HepG2 (cell line): ENCODE measurements at regions not wholly inside any gene's neighbourhood (a gene's known extent, or its start where the extent isn't known, plus 50 kb on each side); places are given as distances from the start of the nearest gene placed in this dataset.
A peak's percentile ranks its signal among the peaks of the same experiment; 100 is the strongest.

Experiments
- ARHGAP35 ChIP-seq: sonication (generic); formaldehyde crosslinking; IDR thresholded peaks from 2 replicates; pipeline ENCODE4 v1.9.0; 2022; ENCODE audit warnings: mild to moderate bottlenecking, inconsistent platforms, moderate library complexity, missing genetic modification reagents, borderline replicate concordance
- ARNT ChIP-seq: fragments of 450-650 bp; IDR thresholded peaks from 2 replicates; pipeline ENCODE4 v1.6.1; 2017
- ASH2L ChIP-seq: fragments of 300-600, 200-600 bp; sonication (generic); IDR thresholded peaks from 2 replicates; pipeline ENCODE4 v1.7.0; 2017; ENCODE audit warnings: low read depth, mild to moderate bottlenecking, moderate library complexity, mixed read lengths, low read length; ENCODE audit not compliant: insufficient read length
- GATAD2A ChIP-seq: IDR thresholded peaks from 2 replicates; pipeline ENCODE4 v1.6.1; 2016
- ONECUT2 ChIP-seq: sonication (generic); formaldehyde crosslinking; IDR thresholded peaks from 2 replicates; pipeline ENCODE4 v1.4.0; 2020; ENCODE audit warnings: missing genetic modification reagents
- RCOR2 ChIP-seq: IDR thresholded peaks from 2 replicates; pipeline ENCODE4 v1.6.1; 2016; ENCODE audit warnings: missing biosample characterization, missing genetic modification reagents
- ZBTB20 ChIP-seq: sonication (generic); formaldehyde crosslinking; IDR thresholded peaks from 2 replicates; pipeline ENCODE4 v1.8.1; 2023; ENCODE audit warnings: missing genetic modification reagents, low read depth, mild to moderate bottlenecking, borderline replicate concordance
- ZBTB38 ChIP-seq: sonication (generic); formaldehyde crosslinking; IDR thresholded peaks from 2 replicates; pipeline ENCODE4 v1.5.1; 2020; ENCODE audit warnings: mild to moderate bottlenecking, missing genetic modification reagents
- TF ChIP-seq, protein P1 (sequence below): sonication (generic); formaldehyde crosslinking; IDR thresholded peaks from 2 replicates; pipeline ENCODE4 v1.5.0; 2020; ENCODE audit warnings: missing genetic modification reagents
- TF ChIP-seq, protein P2 (sequence below): sonication (generic); formaldehyde crosslinking; IDR thresholded peaks from 2 replicates; pipeline ENCODE4 v1.5.1; 2020; ENCODE audit warnings: mild to moderate bottlenecking, missing genetic modification reagents, borderline replicate concordance
- TF ChIP-seq, protein P3 (sequence below): sonication (generic); formaldehyde crosslinking; IDR thresholded peaks from 2 replicates; pipeline ENCODE4 v1.8.0; 2022; ENCODE audit warnings: missing genetic modification reagents, mild to moderate bottlenecking, moderate library complexity, borderline replicate concordance
- TF ChIP-seq, protein P4 (sequence below): sonication (generic); formaldehyde crosslinking; IDR thresholded peaks from 2 replicates; pipeline ENCODE4 v1.5.0; 2020; ENCODE audit warnings: mild to moderate bottlenecking, missing genetic modification reagents, moderate library complexity
- TF ChIP-seq, protein P5 (sequence below): sonication (generic); formaldehyde crosslinking; IDR thresholded peaks from 2 replicates; pipeline ENCODE4 v1.4.0; 2020; ENCODE audit warnings: missing genetic modification reagents, borderline replicate concordance
- TF ChIP-seq, protein P6 (sequence below): sonication (generic); formaldehyde crosslinking; IDR thresholded peaks from 2 replicates; pipeline ENCODE4 v1.4.0; 2020; ENCODE audit warnings: missing genetic modification reagents
- TF ChIP-seq, protein P7 (sequence below): sonication (generic); formaldehyde crosslinking; IDR thresholded peaks from 2 replicates; pipeline ENCODE4 v1.8.1; 2023; ENCODE audit warnings: mild to moderate bottlenecking, moderate library complexity, missing genetic modification reagents

DNA sequence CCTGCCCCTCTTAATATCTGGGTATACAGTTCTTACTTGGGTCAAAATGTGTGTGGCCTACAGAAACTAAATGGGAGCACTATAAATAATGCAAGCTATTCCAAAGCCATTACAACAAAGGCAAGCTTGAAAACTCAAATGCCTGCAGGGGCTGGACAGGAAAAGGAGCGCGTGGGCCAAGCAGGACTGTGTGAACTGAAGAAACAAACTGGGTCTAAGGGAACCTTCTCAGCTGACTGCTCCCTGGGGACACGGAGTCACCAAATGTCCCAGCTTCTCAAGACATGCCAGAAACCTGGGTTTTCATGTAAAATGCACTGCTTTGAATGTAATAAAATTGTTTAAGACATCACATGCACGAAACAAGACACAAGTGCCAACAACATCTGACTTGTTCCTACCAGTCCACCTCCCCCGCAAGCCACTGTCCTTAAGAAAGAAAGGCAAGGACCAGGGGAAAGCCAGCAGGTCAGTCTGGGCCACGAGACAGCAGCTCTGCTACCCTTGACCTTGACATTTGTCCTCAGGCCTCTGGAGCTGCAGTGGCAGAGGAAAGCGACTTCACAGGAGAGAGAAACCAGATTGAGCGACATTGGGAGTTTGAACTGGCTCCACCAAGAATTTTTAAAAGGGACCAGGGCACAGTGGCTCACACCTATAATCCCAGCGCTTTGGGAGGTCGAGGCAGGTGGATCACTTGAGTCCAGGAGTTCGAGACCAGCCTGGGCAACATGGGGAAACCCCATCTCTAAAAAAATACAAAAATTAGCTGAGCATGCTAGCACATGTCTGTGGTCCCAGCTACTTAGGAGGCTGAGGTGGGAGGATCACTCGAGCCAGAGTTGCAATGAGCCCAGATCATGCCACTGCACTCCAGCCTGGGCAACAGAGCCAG lies 89.7 kb upstream of the SH3BP4 start (continued):
- TF ChIP-seq, protein P1, sequence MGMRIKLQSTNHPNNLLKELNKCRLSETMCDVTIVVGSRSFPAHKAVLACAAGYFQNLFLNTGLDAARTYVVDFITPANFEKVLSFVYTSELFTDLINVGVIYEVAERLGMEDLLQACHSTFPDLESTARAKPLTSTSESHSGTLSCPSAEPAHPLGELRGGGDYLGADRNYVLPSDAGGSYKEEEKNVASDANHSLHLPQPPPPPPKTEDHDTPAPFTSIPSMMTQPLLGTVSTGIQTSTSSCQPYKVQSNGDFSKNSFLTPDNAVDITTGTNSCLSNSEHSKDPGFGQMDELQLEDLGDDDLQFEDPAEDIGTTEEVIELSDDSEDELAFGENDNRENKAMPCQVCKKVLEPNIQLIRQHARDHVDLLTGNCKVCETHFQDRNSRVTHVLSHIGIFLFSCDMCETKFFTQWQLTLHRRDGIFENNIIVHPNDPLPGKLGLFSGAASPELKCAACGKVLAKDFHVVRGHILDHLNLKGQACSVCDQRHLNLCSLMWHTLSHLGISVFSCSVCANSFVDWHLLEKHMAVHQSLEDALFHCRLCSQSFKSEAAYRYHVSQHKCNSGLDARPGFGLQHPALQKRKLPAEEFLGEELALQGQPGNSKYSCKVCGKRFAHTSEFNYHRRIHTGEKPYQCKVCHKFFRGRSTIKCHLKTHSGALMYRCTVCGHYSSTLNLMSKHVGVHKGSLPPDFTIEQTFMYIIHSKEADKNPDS (CRISPR knock-in tag) = no peak
- TF ChIP-seq ZBTB38 (CRISPR knock-in tag) = peak; percentile 77
- TF ChIP-seq, protein P2, sequence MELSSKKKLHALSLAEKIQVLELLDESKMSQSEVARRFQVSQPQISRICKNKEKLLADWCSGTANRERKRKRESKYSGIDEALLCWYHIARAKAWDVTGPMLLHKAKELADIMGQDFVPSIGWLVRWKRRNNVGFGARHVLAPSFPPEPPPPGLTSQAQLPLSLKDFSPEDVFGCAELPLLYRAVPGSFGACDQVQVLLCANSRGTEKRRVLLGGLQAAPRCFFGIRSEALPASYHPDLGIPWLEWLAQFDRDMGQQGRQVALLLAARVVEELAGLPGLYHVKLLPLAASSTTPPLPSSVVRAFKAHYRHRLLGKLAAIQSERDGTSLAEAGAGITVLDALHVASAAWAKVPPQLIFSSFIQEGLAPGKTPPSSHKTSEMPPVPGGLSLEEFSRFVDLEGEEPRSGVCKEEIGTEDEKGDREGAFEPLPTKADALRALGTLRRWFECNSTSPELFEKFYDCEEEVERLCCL (CRISPR knock-in tag) = 0 out of 2 replicates have a peak, but pooled peaks have one; percentile 20
- TF ChIP-seq, protein P3, sequence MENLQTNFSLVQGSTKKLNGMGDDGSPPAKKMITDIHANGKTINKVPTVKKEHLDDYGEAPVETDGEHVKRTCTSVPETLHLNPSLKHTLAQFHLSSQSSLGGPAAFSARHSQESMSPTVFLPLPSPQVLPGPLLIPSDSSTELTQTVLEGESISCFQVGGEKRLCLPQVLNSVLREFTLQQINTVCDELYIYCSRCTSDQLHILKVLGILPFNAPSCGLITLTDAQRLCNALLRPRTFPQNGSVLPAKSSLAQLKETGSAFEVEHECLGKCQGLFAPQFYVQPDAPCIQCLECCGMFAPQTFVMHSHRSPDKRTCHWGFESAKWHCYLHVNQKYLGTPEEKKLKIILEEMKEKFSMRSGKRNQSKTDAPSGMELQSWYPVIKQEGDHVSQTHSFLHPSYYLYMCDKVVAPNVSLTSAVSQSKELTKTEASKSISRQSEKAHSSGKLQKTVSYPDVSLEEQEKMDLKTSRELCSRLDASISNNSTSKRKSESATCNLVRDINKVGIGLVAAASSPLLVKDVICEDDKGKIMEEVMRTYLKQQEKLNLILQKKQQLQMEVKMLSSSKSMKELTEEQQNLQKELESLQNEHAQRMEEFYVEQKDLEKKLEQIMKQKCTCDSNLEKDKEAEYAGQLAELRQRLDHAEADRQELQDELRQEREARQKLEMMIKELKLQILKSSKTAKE = no peak
- TF ChIP-seq ARHGAP35 (CRISPR knock-in tag) = no peak
- TF ChIP-seq, protein P4, sequence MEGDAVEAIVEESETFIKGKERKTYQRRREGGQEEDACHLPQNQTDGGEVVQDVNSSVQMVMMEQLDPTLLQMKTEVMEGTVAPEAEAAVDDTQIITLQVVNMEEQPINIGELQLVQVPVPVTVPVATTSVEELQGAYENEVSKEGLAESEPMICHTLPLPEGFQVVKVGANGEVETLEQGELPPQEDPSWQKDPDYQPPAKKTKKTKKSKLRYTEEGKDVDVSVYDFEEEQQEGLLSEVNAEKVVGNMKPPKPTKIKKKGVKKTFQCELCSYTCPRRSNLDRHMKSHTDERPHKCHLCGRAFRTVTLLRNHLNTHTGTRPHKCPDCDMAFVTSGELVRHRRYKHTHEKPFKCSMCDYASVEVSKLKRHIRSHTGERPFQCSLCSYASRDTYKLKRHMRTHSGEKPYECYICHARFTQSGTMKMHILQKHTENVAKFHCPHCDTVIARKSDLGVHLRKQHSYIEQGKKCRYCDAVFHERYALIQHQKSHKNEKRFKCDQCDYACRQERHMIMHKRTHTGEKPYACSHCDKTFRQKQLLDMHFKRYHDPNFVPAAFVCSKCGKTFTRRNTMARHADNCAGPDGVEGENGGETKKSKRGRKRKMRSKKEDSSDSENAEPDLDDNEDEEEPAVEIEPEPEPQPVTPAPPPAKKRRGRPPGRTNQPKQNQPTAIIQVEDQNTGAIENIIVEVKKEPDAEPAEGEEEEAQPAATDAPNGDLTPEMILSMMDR (CRISPR knock-in tag) = peak; percentile 16; the same call in 1 of the 2 replicates
- TF ChIP-seq, protein P5, sequence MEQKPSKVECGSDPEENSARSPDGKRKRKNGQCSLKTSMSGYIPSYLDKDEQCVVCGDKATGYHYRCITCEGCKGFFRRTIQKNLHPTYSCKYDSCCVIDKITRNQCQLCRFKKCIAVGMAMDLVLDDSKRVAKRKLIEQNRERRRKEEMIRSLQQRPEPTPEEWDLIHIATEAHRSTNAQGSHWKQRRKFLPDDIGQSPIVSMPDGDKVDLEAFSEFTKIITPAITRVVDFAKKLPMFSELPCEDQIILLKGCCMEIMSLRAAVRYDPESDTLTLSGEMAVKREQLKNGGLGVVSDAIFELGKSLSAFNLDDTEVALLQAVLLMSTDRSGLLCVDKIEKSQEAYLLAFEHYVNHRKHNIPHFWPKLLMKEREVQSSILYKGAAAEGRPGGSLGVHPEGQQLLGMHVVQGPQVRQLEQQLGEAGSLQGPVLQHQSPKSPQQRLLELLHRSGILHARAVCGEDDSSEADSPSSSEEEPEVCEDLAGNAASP (CRISPR knock-in tag) = peak; percentile 60; the same call in 1 of the 2 replicates
- TF ChIP-seq ASH2L = no peak
- TF ChIP-seq GATAD2A = peak; percentile 37; the same call in 1 of the 2 replicates
- no peak for TF ChIP-seq ONECUT2 (CRISPR knock-in tag)
- TF ChIP-seq, protein P6, sequence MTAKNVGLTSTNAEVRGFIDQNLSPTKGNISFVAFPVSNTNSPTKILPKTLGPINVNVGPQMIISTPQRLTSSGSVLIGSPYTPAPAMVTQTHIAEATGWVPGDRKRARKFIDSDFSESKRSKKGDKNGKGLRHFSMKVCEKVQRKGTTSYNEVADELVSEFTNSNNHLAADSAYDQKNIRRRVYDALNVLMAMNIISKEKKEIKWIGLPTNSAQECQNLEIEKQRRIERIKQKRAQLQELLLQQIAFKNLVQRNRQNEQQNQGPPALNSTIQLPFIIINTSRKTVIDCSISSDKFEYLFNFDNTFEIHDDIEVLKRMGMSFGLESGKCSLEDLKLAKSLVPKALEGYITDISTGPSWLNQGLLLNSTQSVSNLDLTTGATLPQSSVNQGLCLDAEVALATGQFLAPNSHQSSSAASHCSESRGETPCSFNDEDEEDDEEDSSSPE (CRISPR knock-in tag) = no peak
- TF ChIP-seq ZBTB20 = no peak
- TF ChIP-seq RCOR2 (CRISPR knock-in tag) = no peak
- no peak for TF ChIP-seq ARNT
- TF ChIP-seq, protein P7, sequence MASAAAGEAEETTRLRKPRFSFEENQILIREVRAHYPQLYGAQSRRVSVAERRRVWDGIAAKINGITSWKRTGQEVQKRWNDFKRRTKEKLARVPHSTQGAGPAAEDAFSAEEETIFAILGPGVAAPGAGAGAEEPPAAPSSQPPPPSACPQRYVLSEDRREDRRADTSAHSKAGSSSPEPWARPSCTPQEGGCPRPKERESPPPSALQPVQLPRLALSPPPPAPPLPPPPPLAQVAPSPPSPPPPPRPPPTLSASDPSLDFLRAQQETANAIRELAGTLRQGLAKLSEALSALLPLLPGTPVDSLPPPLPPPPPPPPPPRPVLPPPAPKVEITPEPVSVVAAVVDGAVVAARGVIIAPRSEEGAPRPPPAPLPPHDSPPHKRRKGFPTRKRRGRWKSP (CRISPR knock-in tag) = no peak
